HG02884 (cell line): ENCODE measurements at regions not wholly inside any gene's neighbourhood (a gene's known extent, or its start where the extent isn't known, plus 50 kb on each side); places are given as distances from the start of the nearest gene placed in this dataset.

Experiments
- ATAC-seq: cut with Tn5 transposase; IDR thresholded peaks from one replicate; pipeline ENCODE4 v1.9.1; 2021; ENCODE audit warnings: mild to moderate bottlenecking, moderate library complexity; ENCODE audit not compliant: unreplicated experiment

GRCh38 chr21:35361988-35362387 lies 312.9 kb upstream of the RUNX1 start:
- no peak for ATAC-seq

- ATAC-seq, result no peak
These were observed 311.9 kb upstream of the RUNX1 start for GRCh38 chr21:35360870-35361570.

GRCh38 chr21:35359076-35359475 lies 310.0 kb upstream of the RUNX1 start:
- ATAC-seq, result no peak

- no peak for ATAC-seq
These were observed 308.9 kb upstream of the RUNX1 start for GRCh38 chr21:35358008-35358407.

GRCh38 chr21:35357041-35357780 lies 308.1 kb upstream of the RUNX1 start:
- ATAC-seq, result no peak

GRCh38 chr21:35354078-35354477 lies 305.0 kb upstream of the RUNX1 start:
- ATAC-seq, result no peak

GRCh38 chr21:35352793-35353192 lies 303.7 kb upstream of the RUNX1 start:
- ATAC-seq, result no peak

GRCh38 chr21:35352066-35352770 lies 303.1 kb upstream of the RUNX1 start:
- no peak for ATAC-seq

- ATAC-seq, result no peak
These were observed 302.3 kb upstream of the RUNX1 start for GRCh38 chr21:35351434-35351833.

- ATAC-seq, result no peak
These were observed 301.9 kb upstream of the RUNX1 start for GRCh38 chr21:35350965-35351364.

GRCh38 chr21:35349376-35350080 lies 300.4 kb upstream of the RUNX1 start:
- ATAC-seq, result no peak

- no peak for ATAC-seq
These were observed 299.6 kb upstream of the RUNX1 start for GRCh38 chr21:35348686-35349085.

- no peak for ATAC-seq
These were observed 297.6 kb upstream of the RUNX1 start for GRCh38 chr21:35346697-35347096.

GRCh38 chr21:35345954-35346353 lies 296.9 kb upstream of the RUNX1 start:
- ATAC-seq, result no peak

GRCh38 chr21:35344582-35344981 lies 295.5 kb upstream of the RUNX1 start:
- no peak for ATAC-seq

GRCh38 chr21:35343046-35343819 lies 294.1 kb upstream of the RUNX1 start:
- ATAC-seq, result no peak

GRCh38 chr21:35342440-35342839 lies 293.3 kb upstream of the RUNX1 start:
- ATAC-seq, result peak; percentile 88

GRCh38 chr21:35340273-35340672 lies 291.2 kb upstream of the RUNX1 start:
- no peak for ATAC-seq

GRCh38 chr21:35338881-35339632 lies 290.0 kb upstream of the RUNX1 start:
- no peak for ATAC-seq

- ATAC-seq, result no peak
These were observed 289.2 kb upstream of the RUNX1 start for GRCh38 chr21:35338281-35338680.
